HL-60 (cell line): ENCODE measurements at regions not wholly inside any gene's neighbourhood (a gene's known extent, or its start where the extent isn't known, plus 50 kb on each side); places are given as distances from the start of the nearest gene placed in this dataset.

Experiments used
- DNase-seq, 2 experiments: peaks; one replicate each; pipeline ENCODE4 v3.0.0-alpha.2; 2010 to 2020; ENCODE audit warnings: low read depth in 1 of 2, low spot score in 1 of 2
- H3K27ac ChIP-seq: fragments of 250-450 bp; sonication (Bioruptor Pico); replicated peaks from 2 replicates; pipeline ENCODE4 v1.5.1; 2020; ENCODE audit warnings: mild to moderate bottlenecking, moderate library complexity
- H3K27me3 ChIP-seq: fragments of 250-450 bp; sonication (Bioruptor Pico); 2 replicates; pipeline ENCODE4 v1.5.1; 2021; ENCODE audit warnings: mild to moderate bottlenecking, moderate library complexity; ENCODE audit not compliant: insufficient read depth, poor library complexity, severe bottlenecking
- H3K4me3 ChIP-seq: replicated peaks from 2 replicates; pipeline ENCODE4 v1.5.1; 2011; ENCODE audit warnings: mild to moderate bottlenecking, control low read depth, low read length; ENCODE audit not compliant: insufficient read depth
- CTCF ChIP-seq: IDR thresholded peaks from one replicate; pipeline ENCODE4 v1.5.1; 2011; ENCODE audit warnings: low read length, control low read depth, inconsistent platforms; ENCODE audit not compliant: insufficient read depth
- GABPA ChIP-seq: IDR thresholded peaks from 2 replicates; pipeline ENCODE4 v1.6.1; 2012; ENCODE audit warnings: low read depth
- POLR2AphosphoS5 ChIP-seq: IDR thresholded peaks from 2 replicates; pipeline ENCODE4 v1.6.1; 2012; ENCODE audit warnings: low read depth
- REST ChIP-seq: IDR thresholded peaks from 2 replicates; pipeline ENCODE4 v1.6.1; 2012; ENCODE audit warnings: low read depth; ENCODE audit not compliant: insufficient replicate concordance
- SPI1 ChIP-seq: IDR thresholded peaks from 2 replicates; pipeline ENCODE4 v1.6.1; 2012; ENCODE audit warnings: low read depth, mild to moderate bottlenecking, borderline replicate concordance

DNA sequence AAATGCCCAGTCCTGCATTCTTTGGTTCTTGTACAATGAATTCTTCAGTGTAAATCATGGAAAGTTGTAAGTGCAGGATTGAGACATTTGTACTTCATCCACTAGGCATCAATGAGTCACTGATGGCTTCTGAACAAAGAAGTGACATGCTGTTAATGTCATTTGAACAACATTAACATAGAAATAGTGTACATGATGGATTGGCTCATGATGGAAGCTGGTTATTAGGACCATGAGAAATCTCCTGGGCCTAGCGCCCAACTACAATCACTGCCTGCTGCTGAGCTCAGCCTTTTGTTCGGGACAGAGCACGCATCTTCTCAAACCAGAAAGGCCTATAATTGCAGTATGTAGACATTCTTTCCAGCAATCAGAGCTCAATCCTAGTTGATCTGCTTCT lies 316.8 kb upstream of the TSHZ2 start:
- DNase-seq = no peak
- no peaks in the 10 kb centered on the region for H3K27me3 ChIP-seq
- H3K4me3 ChIP-seq = no peak overlapping the region
- H3K27ac ChIP-seq = no peak overlapping the region
- TF ChIP-seq CTCF (no peak), SPI1 (no peak), GABPA (no peak), REST (no peak)

GRCh38 chr20:52654567-52654966 lies 317.6 kb upstream of the TSHZ2 start:
- H3K27me3 ChIP-seq = no peaks in the 10 kb centered on the region
- no peak overlapping the region for H3K27ac ChIP-seq
- TF ChIP-seq CTCF (no peak), REST (no peak), SPI1 (no peak), POLR2AphosphoS5 (no peak), GABPA (no peak)
- H3K4me3 ChIP-seq = no peak overlapping the region
- DNase-seq = no peak

- DNase-seq = no peak
- H3K4me3 ChIP-seq = no peak overlapping the region
- H3K27ac ChIP-seq = no peak overlapping the region
- no peaks in the 10 kb centered on the region for H3K27me3 ChIP-seq
- no peak for TF ChIP-seq REST
- TF ChIP-seq SPI1 = no peak
- TF ChIP-seq CTCF = no peak
Observed at GRCh38 chr20:52652271-52652670, 319.9 kb upstream of the TSHZ2 start.
